ENCODE measurements at regions not wholly inside any gene's neighbourhood (a gene's known extent, or its start where the extent isn't known, plus 50 kb on each side); places are given as distances from the start of the nearest gene placed in this dataset.

DNA sequence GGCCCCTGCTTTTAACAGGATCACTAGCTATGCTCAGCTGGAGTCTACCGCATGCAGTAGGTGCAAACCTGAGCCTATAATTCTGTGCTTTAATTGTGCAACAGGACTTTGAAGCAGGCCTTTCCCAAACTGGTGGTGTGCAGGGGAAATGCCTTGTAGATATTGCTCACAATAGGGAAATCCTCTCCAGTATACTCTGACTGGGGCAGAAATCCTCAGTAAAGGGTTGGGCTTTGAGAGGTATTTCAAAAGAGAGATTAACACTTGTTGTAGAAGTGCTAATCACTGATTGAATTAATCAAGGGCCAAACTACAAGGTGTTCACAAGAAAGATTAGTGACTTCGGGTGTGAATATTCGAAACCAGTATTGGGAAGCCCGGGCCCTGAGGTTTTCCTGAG lies 58.5 kb upstream of the EXOC6 start:
- H3K9me3 ChIP-seq (ENCODE audit: control insufficient read depth in 2 of 2, low read length in 2 of 2), result no peaks in the 10 kb centered on the region
- no peaks in the 10 kb centered on the region for H3K27me3 ChIP-seq (ENCODE audit: control insufficient read depth in 2 of 2, insufficient read depth in 2 of 2, low read length in 2 of 2)
- H3K27ac ChIP-seq (ENCODE audit: low read depth in 2 of 2, low read length in 2 of 2), result no peak overlapping the region
- H3K36me3 ChIP-seq (ENCODE audit: control insufficient read depth in 2 of 2, insufficient read depth in 2 of 2, low read length in 2 of 2), result no peaks in the 10 kb centered on the region
- no peaks in the 10 kb centered on the region for H3K4me1 ChIP-seq (ENCODE audit: control insufficient read depth in 2 of 2, insufficient read depth in 2 of 2, low read length in 2 of 2)
- no peak overlapping the region for H3K4me3 ChIP-seq (ENCODE audit: low read length in 2 of 2)
- H3K9ac ChIP-seq (ENCODE audit: low read depth in 1 of 2, low read length in 2 of 2), result no peak overlapping the region

- no peaks in the 10 kb centered on the region for H3K9me3 ChIP-seq (ENCODE audit: control insufficient read depth in 2 of 2, low read length in 2 of 2)
Observed at GRCh38 chr10:92790440-92790839, 57.9 kb upstream of the EXOC6 start.

DNA sequence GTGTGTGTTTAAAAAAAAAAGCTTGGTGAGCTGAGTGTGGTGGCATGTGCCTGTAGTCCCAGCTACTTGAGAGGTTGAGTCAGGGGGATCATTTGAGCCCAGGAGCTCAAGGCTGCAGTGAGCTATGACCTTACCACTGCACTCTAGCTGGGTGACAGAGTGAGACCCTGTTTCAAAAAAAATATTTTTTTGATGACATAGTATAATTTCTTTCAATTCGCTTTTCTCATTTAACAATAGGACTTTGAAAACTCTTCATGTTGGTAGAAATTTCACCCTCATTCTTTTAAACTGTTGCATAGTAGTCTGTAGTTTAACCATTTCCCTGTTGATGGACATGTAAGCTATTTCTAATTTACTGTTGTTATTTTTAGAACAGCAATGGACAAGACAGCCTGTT lies 55.7 kb upstream of the EXOC6 start:
- Histone ChIP-seq H3K27me3 (ENCODE audit: control insufficient read depth in 2 of 2, insufficient read depth in 2 of 2, low read length in 2 of 2) (no peaks in the 10 kb centered on the region), H3K9me3 (ENCODE audit: control insufficient read depth in 2 of 2, low read length in 2 of 2) (no peaks in the 10 kb centered on the region), H3K4me3 (ENCODE audit: low read length in 2 of 2) (no peak overlapping the region), H3K9ac (ENCODE audit: low read depth in 1 of 2, low read length in 2 of 2) (no peak overlapping the region), H3K36me3 (ENCODE audit: control insufficient read depth in 2 of 2, insufficient read depth in 2 of 2, low read length in 2 of 2) (no peaks in the 10 kb centered on the region), H3K27ac (ENCODE audit: low read depth in 2 of 2, low read length in 2 of 2) (no peak overlapping the region), H3K4me1 (ENCODE audit: control insufficient read depth in 2 of 2, insufficient read depth in 2 of 2, low read length in 2 of 2) (no peaks in the 10 kb centered on the region)

More at GRCh38 chr10:92790440-92790839, 57.9 kb upstream of the EXOC6 start:
- no peaks in the 10 kb centered on the region for H3K4me1 ChIP-seq (ENCODE audit: control insufficient read depth in 2 of 2, insufficient read depth in 2 of 2, low read length in 2 of 2)
- H3K36me3 ChIP-seq (ENCODE audit: control insufficient read depth in 2 of 2, insufficient read depth in 2 of 2, low read length in 2 of 2), result no peaks in the 10 kb centered on the region
- no peak overlapping the region for H3K27ac ChIP-seq (ENCODE audit: low read depth in 2 of 2, low read length in 2 of 2)
- no peaks in the 10 kb centered on the region for H3K27me3 ChIP-seq (ENCODE audit: control insufficient read depth in 2 of 2, insufficient read depth in 2 of 2, low read length in 2 of 2)
- H3K4me3 ChIP-seq (ENCODE audit: low read length in 2 of 2), result no peak overlapping the region
- no peak overlapping the region for H3K9ac ChIP-seq (ENCODE audit: low read depth in 1 of 2, low read length in 2 of 2)
